HUES48 (cell line): ENCODE measurements at regions not wholly inside any gene's neighbourhood (a gene's known extent, or its start where the extent isn't known, plus 50 kb on each side); places are given as distances from the start of the nearest gene placed in this dataset.
"Not testable (repeated sequence)": the region's sequence is repeated elsewhere in the genome, so short reads cannot be mapped to it uniquely, and the experiment has no call there.

Source experiments
- H3K27ac ChIP-seq: one replicate; pipeline ENCODE4 v1.7.0; 2013; ENCODE audit warnings: low read depth, low read length, inconsistent platforms
- H3K27me3 ChIP-seq: 2 replicates; pipeline ENCODE4 v1.6.1; 2013; ENCODE audit warnings: mild to moderate bottlenecking, low read length; ENCODE audit not compliant: control insufficient read depth, insufficient read depth
- H3K36me3 ChIP-seq: 2 replicates; pipeline ENCODE4 v1.6.1; 2013; ENCODE audit warnings: low read length; ENCODE audit not compliant: control insufficient read depth, insufficient read depth
- H3K4me1 ChIP-seq: 2 replicates; pipeline ENCODE4 v1.6.1; 2013; ENCODE audit warnings: mild to moderate bottlenecking, low read length; ENCODE audit not compliant: control insufficient read depth, insufficient read depth
- H3K4me3 ChIP-seq: 2 replicates; pipeline ENCODE4 v1.5.1; 2013; ENCODE audit warnings: mild to moderate bottlenecking, low read depth, low read length
- H3K9ac ChIP-seq: 2 replicates; pipeline ENCODE4 v1.6.1; 2013; ENCODE audit warnings: mild to moderate bottlenecking, low read depth, low read length, moderate library complexity
- H3K9me3 ChIP-seq: 2 replicates; pipeline ENCODE4 v1.6.1; 2013; ENCODE audit warnings: low read length; ENCODE audit not compliant: control insufficient read depth, insufficient read depth

DNA sequence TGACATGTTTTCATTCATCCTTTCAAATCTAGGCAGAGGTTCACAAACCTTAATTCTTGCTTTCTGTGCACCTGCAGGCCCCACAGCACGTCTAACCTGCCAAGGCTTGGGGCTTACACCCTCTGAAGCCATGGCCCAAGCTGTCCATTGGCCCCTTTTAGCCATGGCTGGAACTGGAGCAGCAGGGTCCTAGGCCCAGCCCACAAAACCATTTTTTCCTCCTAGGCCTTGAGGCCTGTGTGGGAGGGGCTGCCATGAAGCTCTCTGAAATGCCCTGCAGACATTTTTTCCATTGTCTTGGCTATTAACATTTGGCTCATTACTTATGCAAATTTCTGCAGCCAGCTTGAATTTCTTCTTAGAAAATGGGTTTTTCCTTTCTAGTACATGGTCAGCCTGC lies 547.5 kb downstream of the KCNH5 start:
- Histone ChIP-seq H3K4me1 (no peaks in the 10 kb centered on the region), H3K27me3 (no peaks in the 10 kb centered on the region), H3K27ac (no peak overlapping the region), H3K9me3 (peaks cover 43% of the 10 kb centered on the region), H3K9ac (no peak overlapping the region), H3K36me3 (no peaks in the 10 kb centered on the region), H3K4me3 (no peak overlapping the region)

GRCh38 chr14:62501021-62501750 lies 544.1 kb downstream of the KCNH5 start:
- no peak overlapping the region for H3K27ac ChIP-seq
- H3K9me3 ChIP-seq: peaks cover 32% of the 10 kb centered on the region
- no peak overlapping the region for H3K9ac ChIP-seq
- no peaks in the 10 kb centered on the region for H3K36me3 ChIP-seq
- H3K4me1 ChIP-seq: no peaks in the 10 kb centered on the region
- no peak overlapping the region for H3K4me3 ChIP-seq
- no peaks in the 10 kb centered on the region for H3K27me3 ChIP-seq

DNA sequence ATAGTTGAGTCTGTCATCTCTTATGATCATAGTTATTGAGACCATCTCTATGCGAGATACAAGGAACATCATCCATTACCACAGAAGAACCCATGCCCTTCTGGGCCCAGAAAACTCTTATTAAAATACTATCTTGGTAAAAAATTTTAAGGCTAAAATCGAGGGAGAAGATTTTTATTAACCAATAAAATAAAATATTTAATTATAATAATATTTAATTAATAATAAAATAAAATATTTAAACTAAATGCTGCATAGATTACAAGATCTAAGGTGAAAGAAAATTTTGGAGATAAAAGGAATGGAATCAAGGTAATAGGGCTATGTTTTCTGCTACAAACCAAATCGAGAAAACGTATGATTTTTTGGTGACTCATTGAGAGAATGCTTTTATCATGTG lies 540.2 kb downstream of the KCNH5 start:
- H3K27me3 ChIP-seq: no peaks in the 10 kb centered on the region
- no peak overlapping the region for H3K4me3 ChIP-seq
- no peak overlapping the region for H3K9ac ChIP-seq
- H3K27ac ChIP-seq: no peak overlapping the region
- no peaks in the 10 kb centered on the region for H3K36me3 ChIP-seq
- peaks cover 3% of the 10 kb centered on the region; the same call in 1 of the 2 replicates for H3K9me3 ChIP-seq
- no peaks in the 10 kb centered on the region for H3K4me1 ChIP-seq

GRCh38 chr14:62521309-62521708 lies 523.9 kb downstream of the KCNH5 start:
- H3K9ac ChIP-seq, H3K27ac ChIP-seq, H3K36me3 ChIP-seq, H3K4me1 ChIP-seq, H3K27me3 ChIP-seq, H3K4me3 ChIP-seq: not testable (repeated sequence)
- H3K9me3 ChIP-seq: peaks cover 26% of the 10 kb centered on the region

DNA sequence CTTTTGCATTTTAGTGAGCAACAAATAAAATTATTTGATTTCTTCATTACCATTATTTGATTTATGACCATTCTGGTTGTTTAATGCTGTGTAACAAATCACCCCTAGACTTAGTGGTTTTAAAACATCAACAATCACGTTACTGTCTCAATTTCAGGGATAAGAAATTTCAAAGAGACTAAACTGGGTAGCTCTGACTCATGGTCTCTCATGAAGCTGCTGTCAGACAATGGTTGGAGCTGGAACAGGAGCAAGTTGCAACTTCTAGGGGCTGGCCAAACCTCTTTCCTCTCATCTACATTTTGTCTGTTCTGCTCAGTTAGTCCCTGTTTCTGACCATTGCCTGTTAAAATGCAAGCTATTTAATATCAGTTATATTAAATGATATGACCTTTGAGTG lies 517.0 kb downstream of the KCNH5 start:
- Histone ChIP-seq H3K4me1 (no peaks in the 10 kb centered on the region), H3K4me3 (no peak overlapping the region), H3K9ac (no peak overlapping the region)

DNA sequence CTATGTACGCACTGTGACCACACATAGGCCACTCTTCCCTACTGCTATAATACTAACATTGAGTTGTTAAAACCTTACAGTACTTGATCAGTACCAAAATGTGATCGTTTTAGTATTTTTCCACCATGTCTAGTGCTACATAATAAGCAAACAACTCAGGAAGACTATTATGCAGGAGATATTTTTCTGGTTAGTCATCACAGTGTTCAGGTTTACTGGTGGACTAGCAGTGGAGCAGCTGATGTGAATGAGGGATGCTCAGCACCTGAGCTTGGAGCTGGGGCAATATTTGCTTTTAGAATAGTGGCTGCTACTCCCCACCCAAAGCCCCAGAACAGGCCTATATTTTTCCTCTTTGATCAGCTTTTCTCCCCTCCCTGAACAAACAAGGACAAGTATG lies 513.1 kb downstream of the KCNH5 start:
- Histone ChIP-seq H3K27me3 (no peaks in the 10 kb centered on the region), H3K4me3 (no peak overlapping the region), H3K9ac (no peak overlapping the region), H3K4me1 (no peaks in the 10 kb centered on the region), H3K36me3 (no peaks in the 10 kb centered on the region), H3K27ac (no peak overlapping the region), H3K9me3 (peaks cover 3% of the 10 kb centered on the region; the same call in 1 of the 2 replicates)

More for the DNA sequence above, 517.0 kb downstream of the KCNH5 start:
- Histone ChIP-seq H3K36me3 (no peaks in the 10 kb centered on the region), H3K27ac (no peak overlapping the region), H3K27me3 (no peaks in the 10 kb centered on the region), H3K9me3 (no peaks in the 10 kb centered on the region)

- Histone ChIP-seq H3K4me3 (no peak overlapping the region), H3K4me1 (no peaks in the 10 kb centered on the region)
Measured at GRCh38 chr14:62546862-62547474, 498.3 kb downstream of the KCNH5 start.

DNA sequence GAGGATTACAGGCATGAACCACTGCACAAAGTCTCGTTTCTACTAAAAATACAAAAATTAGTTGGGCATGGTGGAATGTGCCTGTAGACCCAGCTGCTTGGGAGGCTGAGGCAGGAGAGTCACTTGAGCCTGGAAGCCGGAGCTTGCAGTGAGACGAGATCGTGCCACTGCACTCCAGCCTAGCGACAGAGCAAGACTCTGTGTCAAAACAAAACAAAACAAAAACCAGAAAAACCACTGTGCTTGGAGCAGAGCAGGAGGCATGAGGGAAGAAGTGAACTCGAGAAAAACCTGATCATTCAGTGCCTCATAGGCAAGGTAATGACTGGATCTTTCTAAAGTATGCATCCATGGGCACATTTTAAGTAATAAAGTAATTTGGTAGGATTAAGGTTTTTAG lies 487.8 kb downstream of the KCNH5 start:
- no peak overlapping the region for H3K4me3 ChIP-seq
- H3K36me3 ChIP-seq: no peaks in the 10 kb centered on the region
- H3K27ac ChIP-seq: no peak overlapping the region
- no peaks in the 10 kb centered on the region for H3K27me3 ChIP-seq
- H3K9ac ChIP-seq: no peak overlapping the region
- H3K9me3 ChIP-seq: no peaks in the 10 kb centered on the region
- no peaks in the 10 kb centered on the region for H3K4me1 ChIP-seq

More at GRCh38 chr14:62546862-62547474, 498.3 kb downstream of the KCNH5 start:
- H3K9me3 ChIP-seq: 0 out of 2 replicates have a peak, but pooled peaks cover 6% of the 10 kb centered on the region
- H3K27ac ChIP-seq: no peak overlapping the region
- no peaks in the 10 kb centered on the region for H3K27me3 ChIP-seq
- H3K9ac ChIP-seq: no peak overlapping the region
- H3K36me3 ChIP-seq: no peaks in the 10 kb centered on the region

- Histone ChIP-seq H3K9me3 (no peaks in the 10 kb centered on the region), H3K27ac (no peak overlapping the region), H3K4me1 (no peaks in the 10 kb centered on the region), H3K4me3 (no peak overlapping the region), H3K9ac (no peak overlapping the region), H3K27me3 (no peaks in the 10 kb centered on the region), H3K36me3 (no peaks in the 10 kb centered on the region)
Measured at GRCh38 chr14:62558451-62558850, 486.8 kb downstream of the KCNH5 start.

DNA sequence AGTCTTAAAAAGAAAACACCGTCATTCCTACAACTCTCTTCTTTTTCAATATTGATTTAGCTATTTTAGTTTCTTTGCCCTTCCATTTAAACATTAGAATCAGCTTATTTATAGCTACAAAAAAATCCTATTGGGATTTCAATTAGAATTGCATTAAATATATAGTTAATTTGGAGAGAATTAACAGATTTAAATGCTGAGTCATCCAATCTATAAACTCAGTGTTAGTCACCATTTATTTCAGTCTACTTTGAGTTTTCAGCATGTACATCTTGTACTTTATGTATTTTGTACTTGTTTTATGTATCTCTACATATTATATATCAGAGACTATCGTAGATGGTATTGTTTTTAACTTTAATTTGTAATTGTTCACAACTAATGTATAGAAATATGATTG lies 460.0 kb downstream of the KCNH5 start:
- H3K4me3 ChIP-seq: no peak overlapping the region
- H3K9me3 ChIP-seq: no peaks in the 10 kb centered on the region
- H3K27ac ChIP-seq: no peak overlapping the region
- H3K4me1 ChIP-seq: no peaks in the 10 kb centered on the region; the same call in 1 of the 2 replicates
- H3K36me3 ChIP-seq: no peaks in the 10 kb centered on the region
- H3K27me3 ChIP-seq: no peaks in the 10 kb centered on the region
- no peak overlapping the region for H3K9ac ChIP-seq

GRCh38 chr14:62592877-62593276 lies 452.4 kb downstream of the KCNH5 start:
- Histone ChIP-seq H3K4me3 (no peak overlapping the region), H3K9ac (no peak overlapping the region), H3K4me1 (no peaks in the 10 kb centered on the region; the same call in 1 of the 2 replicates), H3K27me3 (no peaks in the 10 kb centered on the region), H3K9me3 (no peaks in the 10 kb centered on the region), H3K27ac (no peak overlapping the region), H3K36me3 (no peaks in the 10 kb centered on the region)
